Aorta (tissue), 5 donors: ENCODE measurements at regions not wholly inside any gene's neighbourhood (a gene's known extent, or its start where the extent isn't known, plus 50 kb on each side); places are given as distances from the start of the nearest gene placed in this dataset.

Source experiments
- ATAC-seq: fragments of 200-7000 bp; cut with Tn5 transposase; one replicate; pipeline ENCODE4 v1.9.1; 2022; ENCODE audit warnings: moderate library complexity; ENCODE audit not compliant: low FRiP score
- DNase-seq, 2 donors: peaks; one replicate each; pipeline ENCODE4 v3.0.0-alpha.2; 2020
- H3K27ac ChIP-seq, 2 donors: one replicate each; pipeline ENCODE4 v1.5.1; 2013; ENCODE audit warnings: low read length in 2 of 2, mild to moderate bottlenecking in 2 of 2, moderate library complexity in 2 of 2, control low read depth in 1 of 2, inconsistent platforms in 1 of 2, low read depth in 1 of 2
- H3K27me3 ChIP-seq, 2 donors: one replicate each; pipeline ENCODE4 v1.6.1; 2013; ENCODE audit warnings: control low read depth in 1 of 2, low read length in 1 of 2, mild to moderate bottlenecking in 1 of 2, moderate library complexity in 1 of 2; ENCODE audit not compliant: insufficient read depth in 2 of 2, control insufficient read depth in 1 of 2
- H3K36me3 ChIP-seq, 2 donors: one replicate each; pipeline ENCODE4 v1.6.1; 2013; ENCODE audit warnings: control low read depth in 1 of 2, low read length in 1 of 2, mild to moderate bottlenecking in 1 of 2; ENCODE audit not compliant: insufficient read depth in 2 of 2, control insufficient read depth in 1 of 2
- H3K4me1 ChIP-seq, 2 donors: one replicate each; pipeline ENCODE4 v1.6.1; 2013; ENCODE audit warnings: low read length in 2 of 2, control low read depth in 1 of 2, mild to moderate bottlenecking in 1 of 2, moderate library complexity in 1 of 2; ENCODE audit not compliant: insufficient read depth in 2 of 2, control insufficient read depth in 1 of 2
- H3K4me3 ChIP-seq, 2 donors: one replicate each; pipeline ENCODE4 v1.5.1; 2013; ENCODE audit warnings: low read length in 2 of 2, control low read depth in 1 of 2, mild to moderate bottlenecking in 1 of 2
- H3K9me3 ChIP-seq: one replicate; pipeline ENCODE4 v1.6.1; 2013; ENCODE audit warnings: mild to moderate bottlenecking, low read length; ENCODE audit not compliant: control insufficient read depth
- WGBS, 2 donors: extraction: QIAGEN DNeasy Blood & Tissue Kit; methylation state at CpG; one replicate each; pipeline ENCODE4 v1.1.7; 2013; 5-methylcytosine and 5-hydroxymethylcytosine counted together
- intact Hi-C, 2 donors: fragments of 100-400 bp; cut with DNase I; formaldehyde crosslinking; loops; one replicate each; pipeline versions ENCODE4 v1.14.2 to v1.15.0; 2022
- donor health status: healthy with polysubstance abuse.
- donor health status: Bipolar disorder and iron deficiency.
- donor health status: DM: no; HTN: no; CAD: no.
- donor health status: DM: no; HTN: no; CAD: no.
- donor health status: DM: yes; HTN: yes; CAD: no.

GRCh38 chr2:55973673-55974072, 50.1 kb upstream of the EFEMP1 start:
- WGBS, 2 donors: 100% methylated on average over 1 of the region's 1 CpG
- no peak overlapping the region for H3K27ac ChIP-seq
- intact Hi-C loops: no loop called here
- no peak overlapping the region for H3K4me3 ChIP-seq
- no peaks in the 10 kb centered on the region for H3K9me3 ChIP-seq
- H3K4me1 ChIP-seq: no peaks in the 10 kb centered on the region
- H3K27me3 ChIP-seq: no peaks in the 10 kb centered on the region
- H3K36me3 ChIP-seq: no peaks in the 10 kb centered on the region
- no peak for DNase-seq
- no peak for ATAC-seq

GRCh38 chr2:55976681-55977080, 53.1 kb upstream of the EFEMP1 start:
- DNase-seq (no peak), ATAC-seq (no peak)
- no peak overlapping the region for H3K27ac ChIP-seq
- no peaks in the 10 kb centered on the region for H3K27me3 ChIP-seq
- no peaks in the 10 kb centered on the region for H3K36me3 ChIP-seq
- intact Hi-C loops: no loop called here
- H3K4me3 ChIP-seq: no peak overlapping the region
- no peaks in the 10 kb centered on the region for H3K4me1 ChIP-seq
- no peaks in the 10 kb centered on the region for H3K9me3 ChIP-seq

GRCh38 chr2:55985406-55985805, 61.8 kb upstream of the EFEMP1 start:
- WGBS, 2 donors: 57 to 76% methylated on average over 1 of the region's 1 CpG
- intact Hi-C loops: no loop called here
- no peaks in the 10 kb centered on the region for H3K36me3 ChIP-seq
- DNase-seq (no peak), ATAC-seq (no peak)
- no peaks in the 10 kb centered on the region for H3K27me3 ChIP-seq
- H3K27ac ChIP-seq: no peak overlapping the region
- no peak overlapping the region for H3K4me3 ChIP-seq
- no peaks in the 10 kb centered on the region for H3K9me3 ChIP-seq
- H3K4me1 ChIP-seq: peaks cover 0 to 2% of the 10 kb centered on the region in 2 donors

- 98 to 99% methylated on average over 2 of the region's 2 CpGs for WGBS, 2 donors
- no peak overlapping the region for H3K4me3 ChIP-seq
- no peaks in the 10 kb centered on the region for H3K9me3 ChIP-seq
- H3K27ac ChIP-seq: no peak overlapping the region
- H3K4me1 ChIP-seq: peaks cover 0 to 2% of the 10 kb centered on the region in 2 donors
- H3K27me3 ChIP-seq: no peaks in the 10 kb centered on the region
- DNase-seq: no peak
- ATAC-seq: no peak
- no peaks in the 10 kb centered on the region for H3K36me3 ChIP-seq
- intact Hi-C loops: no loop called here
Measured at GRCh38 chr2:55986001-55986400, 62.4 kb upstream of the EFEMP1 start.

GRCh38 chr2:55986700-55987440, 63.3 kb upstream of the EFEMP1 start:
- Histone ChIP-seq H3K9me3 (no peaks in the 10 kb centered on the region), H3K27ac (peak overlapping the region in 1 of 2 donors; percentile 19), H3K4me3 (no peak overlapping the region), H3K4me1 (peaks cover 0 to 2% of the 10 kb centered on the region in 2 donors), H3K36me3 (no peaks in the 10 kb centered on the region), H3K27me3 (no peaks in the 10 kb centered on the region)
- DNase-seq (no peak), ATAC-seq (no peak)
- intact Hi-C loops: no loop called here

GRCh38 chr2:55989405-55989804, 65.8 kb upstream of the EFEMP1 start:
- no peaks in the 10 kb centered on the region for H3K9me3 ChIP-seq
- no peak overlapping the region for H3K4me3 ChIP-seq
- ATAC-seq (no peak), DNase-seq (no peak)
- H3K4me1 ChIP-seq: peaks cover 0 to 2% of the 10 kb centered on the region in 2 donors
- 95 to 96% methylated on average over 7 of the region's 7 CpGs for WGBS, 2 donors
- H3K36me3 ChIP-seq: no peaks in the 10 kb centered on the region
- no peak overlapping the region for H3K27ac ChIP-seq
- H3K27me3 ChIP-seq: no peaks in the 10 kb centered on the region
- intact Hi-C loops: no loop called here

GRCh38 chr2:55992455-55992854, 68.9 kb upstream of the EFEMP1 start:
- Histone ChIP-seq H3K4me1 (peaks cover 2 to 5% of the 10 kb centered on the region in 2 donors), H3K4me3 (no peak overlapping the region), H3K27ac (peak overlapping the region in 1 of 2 donors; percentile 25), H3K9me3 (no peaks in the 10 kb centered on the region), H3K27me3 (no peaks in the 10 kb centered on the region), H3K36me3 (no peaks in the 10 kb centered on the region)
- peak; percentile 71 to 75 for DNase-seq
- 3 to 6% methylated on average over 4 of the region's 4 CpGs for WGBS, 2 donors
- intact Hi-C loops: loop anchor here (5.0 to 10.0 kb wide), 3 partner anchors 68 to 108 kb away; partner anchors contain the start of gene EFEMP1 (in 1 of the 2)
- ATAC-seq: peak; percentile 77

- peaks cover 0 to 5% of the 10 kb centered on the region in 2 donors for H3K4me1 ChIP-seq
- intact Hi-C loops: loop anchor here (5.0 to 10.0 kb wide), 3 partner anchors 69 to 109 kb away; partner anchors contain the start of gene EFEMP1 (in 1 of the 2)
- H3K4me3 ChIP-seq: no peak overlapping the region
- H3K27ac ChIP-seq: no peak overlapping the region
- DNase-seq (no peak), ATAC-seq (no peak)
- no peaks in the 10 kb centered on the region for H3K9me3 ChIP-seq
- 95 to 97% methylated on average over 4 of the region's 4 CpGs for WGBS, 2 donors
- no peaks in the 10 kb centered on the region for H3K27me3 ChIP-seq
- no peaks in the 10 kb centered on the region for H3K36me3 ChIP-seq
Measured at GRCh38 chr2:55993685-55994084, 70.1 kb upstream of the EFEMP1 start.

- intact Hi-C loops: loop anchor here (5.0 to 10.0 kb wide), 4 partner anchors 33 to 133 kb away; partner anchors contain the start of gene EFEMP1 (in 1 of the 2)
- Histone ChIP-seq H3K27ac (no peak overlapping the region), H3K36me3 (no peaks in the 10 kb centered on the region), H3K9me3 (no peaks in the 10 kb centered on the region), H3K4me1 (peaks cover 0 to 5% of the 10 kb centered on the region in 2 donors), H3K4me3 (no peak overlapping the region), H3K27me3 (no peaks in the 10 kb centered on the region)
- ATAC-seq (no peak), DNase-seq (no peak)
- 87 to 90% methylated on average over 1 of the region's 1 CpG for WGBS, 2 donors
Measured at GRCh38 chr2:55995211-55995610, 71.6 kb upstream of the EFEMP1 start.
